ENCODE measurements at regions not wholly inside any gene's neighbourhood (a gene's known extent, or its start where the extent isn't known, plus 50 kb on each side); places are given as distances from the start of the nearest gene placed in this dataset.

DNA sequence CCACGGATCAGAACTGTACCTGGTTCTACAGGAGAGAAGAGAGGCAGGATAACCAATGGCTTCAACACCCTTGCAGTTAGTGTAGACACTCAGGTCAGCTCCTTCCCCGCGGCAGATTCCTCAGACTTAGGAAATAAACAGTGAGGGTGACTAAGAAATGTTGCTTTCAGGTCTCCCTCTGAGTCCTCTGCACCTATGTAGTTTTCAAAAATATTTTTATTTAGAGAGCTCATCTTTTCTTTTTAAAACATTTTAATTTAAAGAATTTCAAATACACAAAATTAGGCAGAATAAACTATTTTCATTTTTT, 195.2 kb downstream of the KLF12 start:
- no peak for TF ChIP-seq CTCF (conservative IDR thresholded peaks at IDR 0.05; ENCODE audit: low read depth)
- no peak for DNase-seq (ENCODE audit: low spot score)
- ChIA-PET CTCF (no interaction called here), POLR2A (ENCODE audit: low non-redundant PET) (no interaction called here)
- H3K27ac ChIP-seq = no peak overlapping the region

DNA sequence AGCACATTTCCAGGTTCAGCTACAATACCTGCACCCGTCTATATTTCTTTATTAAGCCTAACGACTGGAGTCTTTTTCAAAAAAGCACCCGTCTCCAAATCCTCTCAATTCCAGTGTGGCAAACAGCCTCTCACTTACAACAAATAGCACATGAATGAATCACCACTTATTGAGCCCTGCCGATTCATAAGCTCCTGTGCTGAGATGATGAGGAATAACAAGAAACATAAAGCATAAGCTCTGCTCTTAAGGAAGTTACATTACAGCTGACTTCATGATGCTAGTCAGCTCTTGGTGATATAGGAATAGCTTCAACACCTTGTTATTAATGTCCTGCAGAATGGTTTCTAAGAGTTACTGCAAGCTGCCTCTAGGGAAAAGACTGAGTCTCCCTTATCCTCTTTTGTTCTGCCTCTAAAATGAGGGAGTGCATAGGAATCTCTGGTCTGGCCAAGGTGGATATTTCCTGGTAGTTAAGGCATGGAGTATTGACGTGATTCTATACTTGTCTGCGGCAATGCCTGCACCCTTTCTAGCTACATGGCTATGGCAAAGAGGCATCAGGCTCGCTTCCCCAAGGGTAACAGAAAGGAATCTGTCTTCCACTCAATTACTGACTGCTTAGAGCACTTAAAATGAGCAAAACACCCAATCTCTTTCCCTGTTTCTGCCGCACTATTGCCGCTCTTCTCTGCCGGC, 195.7 kb downstream of the KLF12 start:
- ChIA-PET CTCF (no interaction called here), POLR2A (ENCODE audit: low non-redundant PET) (no interaction called here)
- no peak overlapping the region for H3K27ac ChIP-seq
- no peak for TF ChIP-seq CTCF (conservative IDR thresholded peaks at IDR 0.05; ENCODE audit: low read depth)
- DNase-seq (ENCODE audit: low spot score) = peak; percentile 69

- CTCF ChIA-PET = interaction anchor here (0.6 kb wide), 1 partner anchor 57 kb away, joined by 4 read pairs; no protein-coding TSS in a partner anchor
- no peak for DNase-seq (ENCODE audit: low spot score)
- POLR2A ChIA-PET (ENCODE audit: low non-redundant PET) = no interaction called here
- no peak for TF ChIP-seq CTCF (conservative IDR thresholded peaks at IDR 0.05; ENCODE audit: low read depth)
- H3K27ac ChIP-seq = no peak overlapping the region
Measured at GRCh38 chr13:73937441-73937840, 196.8 kb downstream of the KLF12 start.

DNA sequence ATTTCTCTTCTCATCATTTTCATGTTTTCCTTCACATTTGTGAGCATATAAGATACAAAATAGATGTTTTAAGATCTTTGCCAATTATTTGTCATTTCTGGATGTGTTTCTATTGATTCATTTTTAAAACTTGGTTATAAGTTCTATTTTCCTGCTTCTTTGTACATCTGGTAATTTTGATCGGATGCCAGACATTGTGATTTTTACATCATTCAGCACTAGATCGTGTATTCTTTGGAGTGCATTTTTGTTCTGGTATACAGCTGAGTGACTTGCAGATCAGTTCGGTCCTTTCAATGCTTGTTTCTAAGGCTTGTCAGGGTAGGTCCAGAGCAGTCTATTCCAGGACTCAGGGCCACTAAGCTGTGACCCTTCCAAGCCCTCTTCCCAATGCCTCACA, 198.2 kb downstream of the KLF12 start:
- no peak overlapping the region for H3K27ac ChIP-seq
- no peak for DNase-seq (ENCODE audit: low spot score)
- ChIA-PET CTCF (no interaction called here), POLR2A (ENCODE audit: low non-redundant PET) (no interaction called here)
- TF ChIP-seq CTCF (conservative IDR thresholded peaks at IDR 0.05; ENCODE audit: low read depth) = no peak

GRCh38 chr13:73934771-73935170, 199.4 kb downstream of the KLF12 start:
- POLR2A ChIA-PET (ENCODE audit: low non-redundant PET) = no interaction called here
- CTCF ChIA-PET = no interaction called here
- no peak for DNase-seq (ENCODE audit: low spot score)
- H3K27ac ChIP-seq = no peak overlapping the region
- no peak for TF ChIP-seq CTCF (conservative IDR thresholded peaks at IDR 0.05; ENCODE audit: low read depth)

- no peak overlapping the region for H3K27ac ChIP-seq
- TF ChIP-seq CTCF (conservative IDR thresholded peaks at IDR 0.05; ENCODE audit: low read depth) = no peak
- CTCF ChIA-PET = no interaction called here
- POLR2A ChIA-PET (ENCODE audit: low non-redundant PET) = no interaction called here
- peak; percentile 3 for DNase-seq (ENCODE audit: low spot score)
Measured at GRCh38 chr13:73934215-73934641, 200.0 kb downstream of the KLF12 start.

All from RWPE1 (cell line).